Stomach (tissue), 8 donors: ENCODE measurements at regions not wholly inside any gene's neighbourhood (a gene's known extent, or its start where the extent isn't known, plus 50 kb on each side); places are given as distances from the start of the nearest gene placed in this dataset.
A peak's percentile ranks its signal among the peaks of the same experiment; 100 is the strongest.

ENCODE experiments used
- DNase-seq, 2 donors: peaks; one replicate each; pipeline versions ENCODE4 v3.0.0 to v3.0.0-alpha.2; 2013 to 2019
- H3K27ac ChIP-seq, 5 donors: fragments of 200-600 bp in 4 of 5; sonication (generic) in 4 of 5; one replicate each; pipeline ENCODE4 v1.5.1; 2013 to 2019; ENCODE audit warnings: mild to moderate bottlenecking in 1 of 5, moderate library complexity in 1 of 5
- H3K27me3 ChIP-seq, 3 donors: fragments of 200-600 bp; sonication (generic); one replicate each; pipeline ENCODE4 v1.5.1; 2017 to 2019; ENCODE audit warnings: mixed run types in 1 of 3
- H3K36me3 ChIP-seq, 4 donors: fragments of 200-600 bp; sonication (generic); 1 replicate in 3 of 4; 2 replicates in 1 of 4; pipeline ENCODE4 v1.5.1; 2016 to 2019
- H3K4me1 ChIP-seq, 4 donors: fragments of 200-600 bp; sonication (generic); one replicate each; pipeline ENCODE4 v1.5.1; 2016 to 2019
- H3K4me3 ChIP-seq, 4 donors: fragments of 200-600 bp; sonication (generic) in 3 of 4; one replicate each; pipeline ENCODE4 v1.5.1; 2016 to 2019; ENCODE audit warnings: mild to moderate bottlenecking in 1 of 4
- H3K9me3 ChIP-seq, 4 donors: fragments of 200-600 bp; sonication (generic); one replicate each; pipeline ENCODE4 v1.5.1; 2016 to 2019
- CTCF ChIP-seq, 7 experiments: fragments of 450-650 bp in 4 of 7; fragments of 200-600 bp in 3 of 7; sonication (generic) in 3 of 7; IDR thresholded peaks; one replicate each; pipeline ENCODE4 v1.5.1; 2016 to 2019; ENCODE audit warnings: antibody characterized with exemption in 7 of 7, control low read depth in 2 of 7, mild to moderate bottlenecking in 1 of 7
- EP300 ChIP-seq: sonication (generic); formaldehyde crosslinking; IDR thresholded peaks from one replicate; pipeline ENCODE4 v1.6.1; 2017; ENCODE audit warnings: antibody characterized with exemption
- POLR2A ChIP-seq, 4 donors: fragments of 450-650 bp; IDR thresholded peaks; one replicate each; pipeline ENCODE4 v1.6.1; 2016; ENCODE audit warnings: antibody characterized with exemption in 4 of 4, control low read depth in 2 of 4, mild to moderate bottlenecking in 1 of 4, moderate library complexity in 1 of 4
- POLR2AphosphoS5 ChIP-seq, 3 donors: sonication (generic); formaldehyde crosslinking; IDR thresholded peaks; one replicate each; pipeline ENCODE4 v1.6.1; 2016; ENCODE audit warnings: antibody characterized with exemption in 3 of 3
- WGBS, 5 donors: extraction: QIAGEN DNeasy Blood & Tissue Kit in 3 of 5; methylation state at CpG; one replicate each; pipeline versions ENCODE4 v1.1.5 to v1.1.7; 2013 to 2018; 5-methylcytosine and 5-hydroxymethylcytosine counted together
- intact Hi-C: fragments of 100-400 bp; cut with DNase I; formaldehyde crosslinking; loops from one replicate; pipeline ENCODE4 v1.15.1; 2023; ENCODE audit warnings: low total_unique reads
- donor health status: healthy with polysubstance abuse.
- donor health status: Bipolar disorder and iron deficiency.
- donor health status: healthy.

GRCh38 chr13:58476206-58476918, 844.8 kb downstream of the PCDH17 start:
- Histone ChIP-seq H3K4me1 (no peaks in the 10 kb centered on the region), H3K27ac (no peak overlapping the region), H3K9me3 (no peaks in the 10 kb centered on the region), H3K4me3 (no peak overlapping the region), H3K27me3 (no peaks in the 10 kb centered on the region), H3K36me3 (no peaks in the 10 kb centered on the region)
- intact Hi-C loops: no loop called here
- TF ChIP-seq POLR2A (IDR thresholded peaks at IDR 0.05): no peak
- TF ChIP-seq CTCF (IDR thresholded peaks at IDR 0.05): no peak
- no peak for TF ChIP-seq POLR2AphosphoS5 (IDR thresholded peaks at IDR 0.05)
- TF ChIP-seq EP300: no peak
- no peak for DNase-seq
- 59 to 71% (median 69%) methylated on average over 6 of the region's 6 CpGs for WGBS, 5 donors

- Histone ChIP-seq H3K4me1 (no peaks in the 10 kb centered on the region), H3K36me3 (no peaks in the 10 kb centered on the region), H3K27me3 (no peaks in the 10 kb centered on the region), H3K4me3 (no peak overlapping the region), H3K9me3 (no peaks in the 10 kb centered on the region), H3K27ac (no peak overlapping the region)
- intact Hi-C loops: no loop called here
- 30 to 41% (median 32%) methylated on average over 1 of the region's 1 CpG for WGBS, 5 donors
- DNase-seq: no peak
- no peak for TF ChIP-seq CTCF (IDR thresholded peaks at IDR 0.05)
- TF ChIP-seq POLR2AphosphoS5 (IDR thresholded peaks at IDR 0.05): no peak
- no peak for TF ChIP-seq POLR2A (IDR thresholded peaks at IDR 0.05)
- no peak for TF ChIP-seq EP300
Measured at GRCh38 chr13:58478858-58479257, 847.3 kb downstream of the PCDH17 start.

GRCh38 chr13:58480061-58480460, 848.5 kb downstream of the PCDH17 start:
- WGBS, 5 donors: 58 to 76% (median 65%) methylated on average over 1 of the region's 1 CpG
- intact Hi-C loops: no loop called here
- peak in 1 of 2 donors; percentile 35 for DNase-seq
- H3K4me1 ChIP-seq: no peaks in the 10 kb centered on the region
- no peaks in the 10 kb centered on the region for H3K27me3 ChIP-seq
- H3K9me3 ChIP-seq: no peaks in the 10 kb centered on the region
- H3K36me3 ChIP-seq: no peaks in the 10 kb centered on the region
- TF ChIP-seq CTCF (IDR thresholded peaks at IDR 0.05) (no peak), POLR2A (IDR thresholded peaks at IDR 0.05) (no peak), EP300 (no peak), POLR2AphosphoS5 (IDR thresholded peaks at IDR 0.05) (no peak)
- H3K27ac ChIP-seq: no peak overlapping the region
- H3K4me3 ChIP-seq: no peak overlapping the region

- WGBS, 5 donors: 89 to 96% (median 93%) methylated on average over 5 of the region's 5 CpGs
- Histone ChIP-seq H3K27me3 (no peaks in the 10 kb centered on the region), H3K9me3 (no peaks in the 10 kb centered on the region), H3K36me3 (no peaks in the 10 kb centered on the region), H3K4me3 (no peak overlapping the region), H3K27ac (no peak overlapping the region), H3K4me1 (no peaks in the 10 kb centered on the region)
- no peak for DNase-seq
- TF ChIP-seq POLR2A (IDR thresholded peaks at IDR 0.05): no peak
- no peak for TF ChIP-seq CTCF (IDR thresholded peaks at IDR 0.05)
- TF ChIP-seq POLR2AphosphoS5 (IDR thresholded peaks at IDR 0.05): no peak
- TF ChIP-seq EP300: no peak
- intact Hi-C loops: no loop called here
Measured at GRCh38 chr13:58488251-58488650, 856.7 kb downstream of the PCDH17 start.
